ENCODE measurements at regions not wholly inside any gene's neighbourhood (a gene's known extent, or its start where the extent isn't known, plus 50 kb on each side); places are given as distances from the start of the nearest gene placed in this dataset.

DNA sequence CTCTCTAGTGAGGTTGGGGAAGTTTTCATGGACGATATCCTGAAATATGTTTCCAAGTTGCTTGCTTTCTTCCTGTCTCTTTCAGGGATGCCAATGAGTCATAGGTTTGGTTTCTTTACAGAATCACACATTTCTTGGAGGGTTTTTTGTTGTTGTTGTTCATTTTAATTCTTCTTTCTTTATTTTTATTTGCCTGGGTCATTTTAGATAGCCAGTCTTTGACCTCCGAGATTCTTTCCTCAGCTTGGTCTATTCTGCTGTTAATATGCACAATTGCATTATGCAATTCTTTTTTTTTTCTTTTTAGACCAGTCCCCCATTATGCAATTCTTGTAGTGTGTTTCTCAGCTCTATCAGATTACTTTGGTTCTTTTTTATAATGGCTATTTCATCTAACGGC lies 338.9 kb downstream of the AEBP2 start:
- Histone ChIP-seq H2BK5ac (ENCODE audit: low read length) (no peak overlapping the region), H2AK5ac (ENCODE audit: low read depth, low read length) (no peak overlapping the region), H3K18ac (ENCODE audit: low read length) (no peak overlapping the region), H3K9me3 (replicated peaks in 1 of 2; ENCODE audit: control insufficient read depth in 2 of 2, insufficient read depth in 1 of 2, low read depth in 1 of 2, low read length in 2 of 2) (no peaks in the 10 kb centered on the region), H3K9ac (ENCODE audit: low read depth, low read length, poor library complexity) (no peak overlapping the region), H2AFZ (ENCODE audit: low read length) (peak overlapping the region; percentile 19), H3K14ac (ENCODE audit: low read length) (no peak overlapping the region), H3K4me3 (ENCODE audit: low read length in 2 of 2) (no peak overlapping the region), H3K79me1 (ENCODE audit: low read depth, low read length) (peaks cover 2% of the 10 kb centered on the region), H3K4ac (ENCODE audit: low read length) (no peak overlapping the region), H4K8ac (ENCODE audit: low read depth, low read length) (no peak overlapping the region), H3K4me2 (ENCODE audit: insufficient read depth, low read length, poor library complexity, severe bottlenecking) (no peak overlapping the region), H2BK120ac (ENCODE audit: low read depth, low read length) (no peak overlapping the region), H3K4me1 (ENCODE audit: control insufficient read depth in 2 of 2, insufficient read depth in 1 of 2, low read depth in 1 of 2, low read length in 2 of 2) (peaks cover 4 to 11% of the 10 kb centered on the region in 2 donors), H3K23ac (ENCODE audit: low read depth, low read length, poor library complexity) (no peak overlapping the region), H2BK12ac (ENCODE audit: low read length) (no peak overlapping the region), H4K91ac (ENCODE audit: low read depth, low read length, poor library complexity) (no peak overlapping the region), H3K36me3 (replicated peaks in 1 of 2; ENCODE audit: control insufficient read depth in 2 of 2, insufficient read depth in 2 of 2, low read length in 2 of 2) (no peaks in the 10 kb centered on the region), H3K27ac (replicated peaks; ENCODE audit: low read length) (no peak overlapping the region), H3K27me3 (ENCODE audit: control insufficient read depth in 3 of 3, insufficient read depth in 3 of 3, low read depth in 1 of 3, low read length in 3 of 3) (no peaks in the 10 kb centered on the region), H2BK15ac (ENCODE audit: low read length) (no peak overlapping the region)
- no CpG with 5 or more reads among the region's 3 CpGs for WGBS, 2 donors (ENCODE audit: extremely low coverage in 2 of 2, insufficient read length in 2 of 2, insufficient replicate concordance in 1 of 2)
- no peak for DNase-seq (ENCODE audit: low spot score)

DNA sequence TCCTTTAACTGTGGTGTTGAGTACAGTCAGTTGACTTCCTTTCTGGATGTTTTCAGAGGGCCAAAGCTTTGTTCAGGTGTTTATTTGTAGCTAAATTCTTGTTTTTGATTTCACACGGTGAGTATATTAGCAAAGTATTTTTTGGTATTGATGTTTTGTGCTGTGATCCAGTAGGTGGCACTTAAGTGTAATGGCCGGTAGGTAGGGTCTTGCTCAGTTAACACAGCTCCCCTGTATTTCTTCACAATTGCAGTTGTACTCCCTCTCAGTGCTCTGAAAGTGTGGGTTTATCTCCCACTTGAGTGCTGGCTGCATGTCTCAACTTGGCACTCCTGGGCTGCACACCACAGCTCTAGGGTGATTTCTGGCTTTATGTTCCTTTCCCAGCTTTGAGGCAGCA lies 339.5 kb downstream of the AEBP2 start:
- Histone ChIP-seq H3K4ac (ENCODE audit: low read length) (no peak overlapping the region), H3K36me3 (replicated peaks in 1 of 2; ENCODE audit: control insufficient read depth in 2 of 2, insufficient read depth in 2 of 2, low read length in 2 of 2) (no peaks in the 10 kb centered on the region), H3K4me1 (ENCODE audit: control insufficient read depth in 2 of 2, insufficient read depth in 1 of 2, low read depth in 1 of 2, low read length in 2 of 2) (peaks cover 4 to 12% of the 10 kb centered on the region in 2 donors), H3K27ac (replicated peaks; ENCODE audit: low read length) (no peak overlapping the region), H3K9ac (ENCODE audit: low read depth, low read length, poor library complexity) (no peak overlapping the region), H3K9me3 (replicated peaks in 1 of 2; ENCODE audit: control insufficient read depth in 2 of 2, insufficient read depth in 1 of 2, low read depth in 1 of 2, low read length in 2 of 2) (no peaks in the 10 kb centered on the region), H3K18ac (ENCODE audit: low read length) (no peak overlapping the region), H2BK120ac (ENCODE audit: low read depth, low read length) (no peak overlapping the region), H3K27me3 (ENCODE audit: control insufficient read depth in 3 of 3, insufficient read depth in 3 of 3, low read depth in 1 of 3, low read length in 3 of 3) (no peaks in the 10 kb centered on the region), H2BK12ac (ENCODE audit: low read length) (no peak overlapping the region), H2BK5ac (ENCODE audit: low read length) (no peak overlapping the region), H2AFZ (ENCODE audit: low read length) (peak overlapping the region; percentile 36), H3K4me3 (ENCODE audit: low read length in 2 of 2) (no peak overlapping the region), H2BK15ac (ENCODE audit: low read length) (no peak overlapping the region), H4K91ac (ENCODE audit: low read depth, low read length, poor library complexity) (no peak overlapping the region), H3K4me2 (ENCODE audit: insufficient read depth, low read length, poor library complexity, severe bottlenecking) (no peak overlapping the region), H2AK5ac (ENCODE audit: low read depth, low read length) (no peak overlapping the region), H3K79me1 (ENCODE audit: low read depth, low read length) (peaks cover 2% of the 10 kb centered on the region), H3K23ac (ENCODE audit: low read depth, low read length, poor library complexity) (no peak overlapping the region), H3K14ac (ENCODE audit: low read length) (no peak overlapping the region), H4K8ac (ENCODE audit: low read depth, low read length) (no peak overlapping the region)
- DNase-seq (ENCODE audit: low spot score): no peak
- no CpG with 5 or more reads among the region's 2 CpGs for WGBS, 2 donors (ENCODE audit: extremely low coverage in 2 of 2, insufficient read length in 2 of 2, insufficient replicate concordance in 1 of 2)

DNA sequence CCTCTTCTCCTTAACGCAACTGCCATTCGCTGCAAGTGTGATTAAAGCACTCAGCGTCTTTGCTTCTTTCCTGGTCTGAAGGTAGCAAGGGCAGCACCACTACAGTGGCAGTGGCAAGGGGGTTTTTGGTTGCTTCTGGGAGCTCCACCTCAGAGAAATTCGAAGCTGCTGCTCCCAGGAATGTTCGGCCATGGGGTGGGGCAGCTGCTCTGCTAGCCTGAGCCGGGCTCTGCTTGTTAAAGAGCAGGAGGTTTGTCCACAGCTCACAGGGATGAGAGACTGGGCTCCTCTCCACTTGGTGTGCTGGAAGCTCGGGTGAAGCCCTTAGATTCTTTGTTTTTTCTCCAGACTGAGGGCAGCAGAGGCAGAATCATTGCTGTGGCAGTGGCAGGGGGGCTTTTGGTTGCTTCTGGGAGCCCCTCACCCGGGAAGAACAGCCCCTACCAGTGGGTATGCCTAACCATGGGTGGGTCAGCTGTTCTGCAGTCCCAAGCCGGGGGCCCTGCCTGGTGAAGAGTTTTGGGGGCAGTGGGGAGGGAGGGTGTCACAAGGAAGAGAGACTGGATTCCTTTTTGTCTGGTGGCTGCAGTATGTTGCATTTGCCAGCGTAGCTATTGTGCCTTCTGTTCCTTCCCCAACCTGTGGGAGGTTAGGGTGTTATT lies 340.2 kb downstream of the AEBP2 start:
- DNase-seq (ENCODE audit: low spot score): no peak
- no CpG with 5 or more reads among the region's 10 CpGs for WGBS, 2 donors (ENCODE audit: extremely low coverage in 2 of 2, insufficient read length in 2 of 2, insufficient replicate concordance in 1 of 2)
- peak overlapping the region; percentile 74 for H4K8ac ChIP-seq (ENCODE audit: low read depth, low read length)

DNA sequence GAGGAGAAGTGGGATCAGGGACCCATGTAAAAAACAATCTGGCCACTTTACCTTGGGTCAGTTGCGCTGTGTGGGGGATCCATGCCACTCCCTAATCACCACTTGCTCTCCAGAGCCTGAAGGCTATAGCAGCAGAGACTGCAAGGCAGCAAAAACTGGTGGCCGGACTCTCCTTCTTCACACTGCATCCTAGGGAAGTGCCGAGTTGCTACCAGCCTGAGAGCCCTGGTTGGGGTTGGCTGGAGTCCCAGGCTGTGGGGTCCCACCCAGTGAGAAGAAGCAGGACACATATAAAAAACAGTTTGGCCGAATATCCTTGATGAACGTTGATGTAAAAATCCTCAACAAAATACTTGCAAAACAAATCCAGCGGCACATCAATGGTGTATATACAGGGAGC lies 341.2 kb downstream of the AEBP2 start:
- no peak overlapping the region for H2AFZ ChIP-seq (ENCODE audit: low read length)
- H3K27me3 ChIP-seq (ENCODE audit: control insufficient read depth in 3 of 3, insufficient read depth in 3 of 3, low read depth in 1 of 3, low read length in 3 of 3): no peaks in the 10 kb centered on the region
- no peak overlapping the region for H4K8ac ChIP-seq (ENCODE audit: low read depth, low read length)
- DNase-seq (ENCODE audit: low spot score): no peak
- no peak overlapping the region for H2BK5ac ChIP-seq (ENCODE audit: low read length)
- H3K9ac ChIP-seq (ENCODE audit: low read depth, low read length, poor library complexity): no peak overlapping the region
- no peak overlapping the region for H3K23ac ChIP-seq (ENCODE audit: low read depth, low read length, poor library complexity)
- H3K4ac ChIP-seq (ENCODE audit: low read length): no peak overlapping the region
- no peak overlapping the region for H3K4me2 ChIP-seq (ENCODE audit: insufficient read depth, low read length, poor library complexity, severe bottlenecking)
- H2BK15ac ChIP-seq (ENCODE audit: low read length): no peak overlapping the region
- H3K27ac ChIP-seq (replicated peaks; ENCODE audit: low read length): no peak overlapping the region
- peaks cover 4 to 12% of the 10 kb centered on the region in 2 donors for H3K4me1 ChIP-seq (ENCODE audit: control insufficient read depth in 2 of 2, insufficient read depth in 1 of 2, low read depth in 1 of 2, low read length in 2 of 2)
- no peak overlapping the region for H4K91ac ChIP-seq (ENCODE audit: low read depth, low read length, poor library complexity)
- WGBS, 2 donors (ENCODE audit: extremely low coverage in 2 of 2, insufficient read length in 2 of 2, insufficient replicate concordance in 1 of 2): no CpG with 5 or more reads among the region's 6 CpGs
- H3K9me3 ChIP-seq (replicated peaks in 1 of 2; ENCODE audit: control insufficient read depth in 2 of 2, insufficient read depth in 1 of 2, low read depth in 1 of 2, low read length in 2 of 2): no peaks in the 10 kb centered on the region
- peak overlapping the region; percentile 35 for H2AK5ac ChIP-seq (ENCODE audit: low read depth, low read length)
- no peaks in the 10 kb centered on the region for H3K36me3 ChIP-seq (replicated peaks in 1 of 2; ENCODE audit: control insufficient read depth in 2 of 2, insufficient read depth in 2 of 2, low read length in 2 of 2)
- H2BK12ac ChIP-seq (ENCODE audit: low read length): peak overlapping the region; percentile 47
- peak overlapping the region; percentile 27 for H3K14ac ChIP-seq (ENCODE audit: low read length)
- H3K4me3 ChIP-seq (ENCODE audit: low read length in 2 of 2): no peak overlapping the region
- H3K18ac ChIP-seq (ENCODE audit: low read length): peak overlapping the region; percentile 86
- H3K79me1 ChIP-seq (ENCODE audit: low read depth, low read length): no peaks in the 10 kb centered on the region
- H2BK120ac ChIP-seq (ENCODE audit: low read depth, low read length): no peak overlapping the region

More for the DNA sequence above, 340.2 kb downstream of the AEBP2 start:
- no peak overlapping the region for H2BK5ac ChIP-seq (ENCODE audit: low read length)
- H3K14ac ChIP-seq (ENCODE audit: low read length): no peak overlapping the region
- H2BK120ac ChIP-seq (ENCODE audit: low read depth, low read length): no peak overlapping the region
- no peaks in the 10 kb centered on the region for H3K27me3 ChIP-seq (ENCODE audit: control insufficient read depth in 3 of 3, insufficient read depth in 3 of 3, low read depth in 1 of 3, low read length in 3 of 3)
- H3K4me2 ChIP-seq (ENCODE audit: insufficient read depth, low read length, poor library complexity, severe bottlenecking): no peak overlapping the region
- no peaks in the 10 kb centered on the region for H3K9me3 ChIP-seq (replicated peaks in 1 of 2; ENCODE audit: control insufficient read depth in 2 of 2, insufficient read depth in 1 of 2, low read depth in 1 of 2, low read length in 2 of 2)
- no peaks in the 10 kb centered on the region for H3K36me3 ChIP-seq (replicated peaks in 1 of 2; ENCODE audit: control insufficient read depth in 2 of 2, insufficient read depth in 2 of 2, low read length in 2 of 2)
- no peak overlapping the region for H4K91ac ChIP-seq (ENCODE audit: low read depth, low read length, poor library complexity)
- peak overlapping the region; percentile 13 for H2BK15ac ChIP-seq (ENCODE audit: low read length)
- H3K9ac ChIP-seq (ENCODE audit: low read depth, low read length, poor library complexity): no peak overlapping the region
- peak overlapping the region; percentile 86 for H3K18ac ChIP-seq (ENCODE audit: low read length)
- peaks cover 2% of the 10 kb centered on the region for H3K79me1 ChIP-seq (ENCODE audit: low read depth, low read length)
- no peak overlapping the region for H3K23ac ChIP-seq (ENCODE audit: low read depth, low read length, poor library complexity)
- H3K4me1 ChIP-seq (ENCODE audit: control insufficient read depth in 2 of 2, insufficient read depth in 1 of 2, low read depth in 1 of 2, low read length in 2 of 2): peaks cover 4 to 12% of the 10 kb centered on the region in 2 donors
- no peak overlapping the region for H3K4ac ChIP-seq (ENCODE audit: low read length)
- no peak overlapping the region for H2BK12ac ChIP-seq (ENCODE audit: low read length)
- H3K4me3 ChIP-seq (ENCODE audit: low read length in 2 of 2): no peak overlapping the region
- peak overlapping the region; percentile 36 for H2AFZ ChIP-seq (ENCODE audit: low read length)
- no peak overlapping the region for H2AK5ac ChIP-seq (ENCODE audit: low read depth, low read length)
- no peak overlapping the region for H3K27ac ChIP-seq (replicated peaks; ENCODE audit: low read length)
